G401.6 (cell line): ENCODE measurements at regions not wholly inside any gene's neighbourhood (a gene's known extent, or its start where the extent isn't known, plus 50 kb on each side); places are given as distances from the start of the nearest gene placed in this dataset.
"Not testable (repeated sequence)": the region's sequence is repeated elsewhere in the genome, so short reads cannot be mapped to it uniquely, and the experiment has no call there.

ENCODE experiments used
- FAIRE-seq: peaks from 2 replicates; lab custom pipeline; 2012; peaks lifted over from hg19 to GRCh38; lab: Jason Lieb, UNC

GRCh38 chr5:85849411-85849810 lies 768.3 kb upstream of the COX7C start:
- no peak for FAIRE-seq

DNA sequence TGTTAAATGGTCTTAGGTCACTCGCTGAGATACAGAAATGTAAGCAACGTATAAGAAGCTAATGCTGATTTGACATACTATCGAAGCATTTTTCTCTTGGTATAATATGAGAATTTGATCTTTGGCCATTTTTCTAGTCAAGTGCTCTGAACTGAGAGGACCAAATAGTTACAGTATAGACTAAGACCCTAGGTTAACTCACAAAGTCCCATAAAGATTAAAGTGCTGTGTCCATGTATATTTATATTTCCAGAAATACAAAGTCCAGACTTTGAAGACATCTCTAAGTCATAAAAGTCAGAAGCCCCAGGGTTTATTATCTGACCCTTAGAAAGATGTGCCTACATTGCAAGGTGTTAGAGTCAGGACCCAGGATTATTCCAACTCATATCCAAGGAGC lies 752.4 kb upstream of the COX7C start:
- FAIRE-seq, result no peak

GRCh38 chr5:85868070-85868469 lies 749.7 kb upstream of the COX7C start:
- no peak for FAIRE-seq

GRCh38 chr5:85893996-85894395 lies 723.7 kb upstream of the COX7C start:
- no peak for FAIRE-seq

- no peak for FAIRE-seq
These were observed 721.2 kb upstream of the COX7C start for GRCh38 chr5:85896514-85896913.

DNA sequence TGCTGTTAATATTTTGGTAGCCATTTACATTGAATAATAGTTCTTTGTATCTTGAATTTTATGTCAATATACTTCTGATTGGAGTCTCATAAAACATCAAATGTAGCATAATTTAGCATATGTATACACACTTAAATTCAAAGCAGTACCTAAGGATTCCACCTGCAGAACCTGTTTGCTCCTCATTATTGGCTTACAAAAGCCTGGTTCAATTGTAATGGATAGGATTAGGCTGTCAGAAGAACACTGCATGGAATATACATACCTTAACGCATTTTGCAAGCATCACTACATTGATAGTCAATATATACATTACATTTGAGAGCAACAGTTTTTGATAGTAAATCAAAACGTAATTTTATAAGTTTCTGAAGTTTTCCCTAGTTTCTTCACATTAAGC lies 711.3 kb upstream of the COX7C start:
- FAIRE-seq, result no peak

DNA sequence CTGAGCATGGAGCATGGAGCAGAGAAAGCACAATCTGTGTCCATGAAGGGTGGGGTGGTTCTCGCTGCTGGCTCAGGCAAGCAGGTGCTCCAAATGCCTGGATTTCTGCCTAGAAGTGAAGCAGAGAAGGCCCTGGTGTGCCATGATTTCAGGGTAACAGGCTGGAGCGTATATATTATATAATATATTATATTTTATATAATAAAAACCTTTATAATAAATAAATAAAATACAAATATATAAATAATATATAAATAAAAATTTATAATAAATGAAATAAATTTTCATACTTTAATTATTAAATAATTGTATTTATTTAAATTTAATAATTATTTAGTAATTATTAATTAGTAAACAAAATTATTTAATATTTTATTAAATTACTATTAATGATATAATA lies 707.4 kb upstream of the COX7C start:
- peak; percentile 100 for FAIRE-seq

DNA sequence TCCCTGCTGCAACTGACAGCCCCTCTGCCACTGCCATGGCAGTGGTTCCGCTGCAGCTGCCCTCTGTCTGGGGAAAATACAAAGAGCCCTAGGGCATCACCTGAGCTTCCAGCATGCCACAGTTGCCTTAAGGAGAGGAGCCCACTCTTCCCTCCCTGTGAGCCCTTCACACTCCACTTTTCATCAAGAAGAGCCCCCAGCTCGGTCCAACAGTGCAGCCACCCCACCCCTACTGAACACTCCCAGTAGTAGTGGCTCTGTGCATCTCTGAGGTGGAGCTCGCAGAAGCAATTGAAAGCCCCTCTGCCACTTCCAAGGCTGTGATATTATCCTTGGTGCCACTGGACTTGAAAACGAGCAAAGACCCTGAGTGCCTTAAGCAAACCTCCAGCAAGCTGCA lies 696.8 kb upstream of the COX7C start:
- FAIRE-seq, result no peak

GRCh38 chr5:85921590-85921989 lies 696.2 kb upstream of the COX7C start:
- no peak for FAIRE-seq

- FAIRE-seq, result no peak
These were observed 690.1 kb upstream of the COX7C start for GRCh38 chr5:85927632-85928031.

- FAIRE-seq, result peak; percentile 45
These were observed 688.0 kb upstream of the COX7C start for GRCh38 chr5:85929713-85930112.

- FAIRE-seq, result no peak
These were observed 686.5 kb upstream of the COX7C start for GRCh38 chr5:85931220-85931619.

DNA sequence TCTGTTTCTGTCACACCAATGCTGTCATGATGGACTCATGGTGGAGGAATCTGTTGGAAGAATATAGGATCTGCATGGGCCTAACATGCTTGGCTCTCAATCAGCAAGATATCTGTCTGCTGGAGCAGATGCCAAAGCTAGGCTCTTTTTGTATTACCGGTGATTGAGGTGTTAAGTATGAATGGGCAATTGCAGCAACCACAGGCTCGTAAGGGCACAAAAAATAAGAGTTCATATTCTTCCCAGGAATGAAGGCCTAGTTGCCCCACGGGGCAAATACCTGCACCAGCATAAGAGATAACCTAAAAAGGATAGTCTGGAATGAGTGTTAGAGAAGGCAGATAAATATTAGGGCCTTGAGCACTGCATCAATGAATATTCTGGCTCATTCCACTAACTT lies 679.5 kb upstream of the COX7C start:
- FAIRE-seq, result no peak

- no peak for FAIRE-seq
These were observed 666.0 kb upstream of the COX7C start for GRCh38 chr5:85951707-85952210.

DNA sequence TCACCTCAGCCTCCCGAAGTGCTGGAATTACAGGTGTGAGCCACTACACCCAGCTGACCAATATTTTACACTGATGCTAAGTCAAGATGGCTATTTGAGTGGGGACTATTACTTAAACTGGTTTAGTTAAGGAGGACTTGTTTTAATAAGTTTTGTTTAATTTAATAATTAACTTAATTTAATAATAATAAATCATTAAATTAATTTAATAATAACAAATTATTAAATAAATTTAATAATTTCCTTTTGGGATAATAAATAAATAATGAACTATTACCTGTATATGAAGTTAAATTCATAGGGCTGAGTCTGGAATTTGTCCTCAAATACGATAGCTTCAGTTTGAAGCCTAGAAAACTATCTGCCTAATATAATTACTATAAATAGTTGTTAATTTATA lies 665.1 kb upstream of the COX7C start:
- FAIRE-seq, result peak; percentile 3

GRCh38 chr5:85967681-85968080 lies 650.1 kb upstream of the COX7C start:
- FAIRE-seq, result no peak

DNA sequence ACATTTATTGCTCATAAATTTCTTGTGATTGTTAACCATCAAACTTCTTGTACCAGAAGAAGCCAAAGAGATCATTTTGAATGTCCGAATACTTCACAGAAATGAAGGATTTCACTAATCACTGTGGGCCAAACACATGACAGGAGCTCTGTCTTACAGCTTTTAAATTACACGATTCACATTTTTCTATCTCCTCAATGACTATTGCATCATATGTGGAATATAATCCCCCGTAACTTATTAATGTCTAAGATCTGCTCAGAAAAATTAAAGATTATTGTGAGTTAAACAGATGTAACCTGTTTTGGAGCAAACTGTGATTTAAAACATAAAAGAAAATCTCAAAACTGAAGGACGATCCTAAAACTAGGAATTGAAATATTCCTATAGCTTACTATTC lies 645.2 kb upstream of the COX7C start:
- no peak for FAIRE-seq

- FAIRE-seq, result no peak
These were observed 632.6 kb upstream of the COX7C start for GRCh38 chr5:85985167-85985566.

DNA sequence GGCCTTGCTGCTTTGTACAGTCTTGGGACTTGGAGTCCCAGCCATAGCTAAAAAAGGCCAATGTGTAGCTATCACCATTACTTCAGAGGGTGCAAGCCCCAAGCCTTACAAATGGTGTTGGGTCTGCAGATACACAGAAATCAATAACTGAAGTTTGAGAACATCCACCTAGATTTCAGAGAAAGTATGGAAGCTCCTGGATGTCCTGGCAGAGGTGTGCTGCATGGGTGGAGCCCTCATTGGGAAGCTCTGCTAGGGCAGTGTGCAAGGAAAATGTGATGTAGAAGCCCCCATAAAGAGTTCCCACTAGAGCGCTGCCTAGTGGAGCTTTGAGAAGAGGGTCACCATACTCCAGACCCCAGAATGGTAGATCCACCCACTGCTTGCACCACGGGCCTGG lies 626.7 kb upstream of the COX7C start:
- FAIRE-seq, result no peak

DNA sequence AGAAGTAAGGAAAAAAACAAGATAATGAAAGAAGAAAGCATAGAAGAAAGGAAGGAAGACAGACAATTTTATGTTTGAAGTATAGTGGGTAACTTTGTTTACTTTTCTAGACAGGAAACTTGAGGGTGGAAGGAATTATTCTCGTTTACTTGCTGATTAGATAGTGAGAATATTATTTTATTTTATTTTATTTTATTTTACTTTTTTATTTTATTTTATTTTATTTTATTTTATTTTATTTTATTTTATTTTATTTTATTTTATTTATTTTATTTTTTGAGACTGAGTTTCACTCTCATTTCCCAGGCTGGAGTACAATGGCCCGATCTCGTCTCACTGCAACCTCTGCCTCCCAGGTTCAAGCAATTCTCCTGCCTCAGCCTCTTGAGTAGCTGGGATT lies 623.1 kb upstream of the COX7C start:
- FAIRE-seq, result not testable (repeated sequence)

DNA sequence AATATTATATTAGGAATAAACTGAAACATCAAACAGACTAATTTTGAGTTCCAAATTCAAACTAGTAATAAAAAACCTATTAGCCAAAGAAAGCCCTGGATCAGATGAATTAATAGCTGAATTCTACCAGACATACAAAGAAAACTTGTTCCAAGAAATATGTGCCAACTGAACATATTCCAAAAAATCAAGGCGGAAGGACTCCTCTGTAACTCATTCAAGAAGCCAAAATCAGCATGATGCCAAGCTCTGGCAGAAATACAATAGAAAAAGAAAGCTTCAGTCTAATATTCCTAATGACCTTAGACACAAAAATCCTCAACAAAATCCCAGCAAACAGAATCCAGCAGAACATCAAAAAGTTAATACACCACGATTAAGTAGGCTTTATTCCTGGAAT lies 619.1 kb upstream of the COX7C start:
- no peak for FAIRE-seq

- FAIRE-seq, result no peak
These were observed 609.4 kb upstream of the COX7C start for GRCh38 chr5:86008293-86008692.

- no peak for FAIRE-seq
These were observed 609.0 kb upstream of the COX7C start for GRCh38 chr5:86008704-86009103.

- FAIRE-seq, result no peak
These were observed 605.8 kb upstream of the COX7C start for GRCh38 chr5:86011937-86012336.

- no peak for FAIRE-seq
These were observed 588.4 kb upstream of the COX7C start for GRCh38 chr5:86029308-86029707.
